ENCODE measurements at regions not wholly inside any gene's neighbourhood (a gene's known extent, or its start where the extent isn't known, plus 50 kb on each side); places are given as distances from the start of the nearest gene placed in this dataset.

DNA sequence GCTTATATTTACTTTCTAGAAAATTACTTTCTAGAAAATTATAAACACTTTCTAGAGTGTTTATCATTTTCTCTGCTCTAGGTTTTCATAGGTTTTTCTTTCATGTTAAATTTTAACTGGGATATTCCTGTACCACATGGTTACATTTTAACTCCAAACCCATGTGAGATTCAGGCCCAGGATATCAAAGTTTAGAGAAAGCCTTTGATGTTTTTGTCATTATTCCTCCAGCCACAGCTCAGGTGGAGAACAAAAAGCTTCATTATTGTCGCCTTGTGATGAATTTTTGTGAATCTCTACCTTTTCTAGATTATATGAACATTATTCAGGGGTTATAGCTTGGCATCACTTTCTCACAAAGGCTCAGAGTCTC lies 816.0 kb downstream of the SQOR start:
- no peak overlapping the region for H3K9ac ChIP-seq (ENCODE audit: low read depth, low read length)
- H3K27me3 ChIP-seq (ENCODE audit: insufficient read depth, low read length): no peaks in the 10 kb centered on the region
- H3K36me3 ChIP-seq (ENCODE audit: insufficient read depth, low read depth, low read length): no peaks in the 10 kb centered on the region
- H3K27ac ChIP-seq (ENCODE audit: low read length): no peak overlapping the region
- H3K9me3 ChIP-seq (ENCODE audit: insufficient read depth, low read depth, low read length): no peaks in the 10 kb centered on the region
- no peak overlapping the region for H3K4me3 ChIP-seq (ENCODE audit: low read length)
- no peaks in the 10 kb centered on the region for H3K4me1 ChIP-seq (ENCODE audit: insufficient read depth, low read length)

DNA sequence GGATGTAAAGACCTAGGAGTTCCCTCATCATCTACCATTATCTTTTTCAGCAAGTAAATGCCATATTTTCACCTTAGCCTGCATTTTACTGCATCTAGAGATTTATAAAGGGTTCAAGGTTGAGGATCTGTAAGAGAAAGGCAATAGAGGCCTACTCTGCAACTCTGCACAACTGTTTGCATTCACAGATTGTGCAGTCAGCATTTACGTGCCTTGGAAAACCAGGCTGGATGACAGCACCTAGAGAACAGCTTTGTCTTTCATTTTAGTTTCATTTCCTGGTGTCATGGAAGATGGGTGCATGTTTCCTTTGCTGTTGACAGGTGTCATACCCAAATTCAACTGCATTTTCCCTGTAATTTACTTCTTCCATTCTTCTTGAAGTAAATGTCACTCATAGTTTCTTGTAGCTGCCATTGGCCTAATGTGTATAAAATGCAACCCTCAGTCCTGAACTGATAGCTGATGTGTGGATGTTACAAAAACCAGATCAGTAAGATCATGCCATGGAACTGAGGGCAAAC lies 817.5 kb downstream of the SQOR start:
- no peaks in the 10 kb centered on the region for H3K27me3 ChIP-seq (ENCODE audit: insufficient read depth, low read length)
- no peak overlapping the region for H3K27ac ChIP-seq (ENCODE audit: low read length)
- H3K4me1 ChIP-seq (ENCODE audit: insufficient read depth, low read length): no peaks in the 10 kb centered on the region
- no peak overlapping the region for H3K9ac ChIP-seq (ENCODE audit: low read depth, low read length)
- no peaks in the 10 kb centered on the region for H3K9me3 ChIP-seq (ENCODE audit: insufficient read depth, low read depth, low read length)
- H3K4me3 ChIP-seq (ENCODE audit: low read length): no peak overlapping the region
- no peaks in the 10 kb centered on the region for H3K36me3 ChIP-seq (ENCODE audit: insufficient read depth, low read depth, low read length)

GRCh38 chr15:46456456-46456855 lies 821.6 kb downstream of the SQOR start:
- H3K27ac ChIP-seq (ENCODE audit: low read length): no peak overlapping the region

DNA sequence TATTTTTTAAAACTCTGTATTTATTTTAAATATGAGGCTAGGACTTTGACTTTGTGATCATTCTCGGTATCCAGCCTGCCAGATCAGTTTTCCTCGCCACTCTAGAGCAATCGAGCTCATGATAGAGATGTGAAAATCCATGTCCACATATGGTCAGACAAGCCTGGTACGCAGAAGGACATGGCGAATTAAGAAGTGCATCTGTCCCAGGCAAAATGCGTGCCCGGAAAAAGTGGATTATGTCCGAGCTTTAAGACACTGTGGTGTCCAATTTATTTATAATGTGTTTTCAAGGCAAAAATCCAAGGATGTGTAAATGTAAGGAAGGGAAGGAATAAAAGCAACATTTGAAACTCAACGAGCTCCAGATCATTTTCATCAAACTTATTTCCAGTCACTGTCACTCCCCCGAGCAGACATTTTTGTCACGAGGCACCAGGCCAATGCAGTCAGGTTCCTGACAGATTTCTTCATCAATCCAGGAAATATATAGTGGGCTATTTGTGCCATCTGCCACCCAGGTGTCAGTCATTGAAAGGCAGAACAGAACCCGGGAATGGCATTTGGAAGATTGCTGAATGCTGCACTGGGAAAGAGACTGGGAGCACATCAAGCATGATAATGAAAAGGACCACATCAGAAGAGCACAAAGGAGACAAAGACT lies 825.7 kb downstream of the SQOR start:
- no peaks in the 10 kb centered on the region for H3K27me3 ChIP-seq (ENCODE audit: insufficient read depth, low read length)
- H3K36me3 ChIP-seq (ENCODE audit: insufficient read depth, low read depth, low read length): no peaks in the 10 kb centered on the region
- no peak overlapping the region for H3K9ac ChIP-seq (ENCODE audit: low read depth, low read length)
- no peak overlapping the region for H3K27ac ChIP-seq (ENCODE audit: low read length)
- H3K4me1 ChIP-seq (ENCODE audit: insufficient read depth, low read length): peaks cover 3% of the 10 kb centered on the region; the same call in 1 of the 2 replicates
- H3K9me3 ChIP-seq (ENCODE audit: insufficient read depth, low read depth, low read length): no peaks in the 10 kb centered on the region
- no peak overlapping the region for H3K4me3 ChIP-seq (ENCODE audit: low read length)

More at GRCh38 chr15:46456456-46456855, 821.6 kb downstream of the SQOR start:
- H3K4me1 ChIP-seq (ENCODE audit: insufficient read depth, low read length): no peaks in the 10 kb centered on the region
- H3K27me3 ChIP-seq (ENCODE audit: insufficient read depth, low read length): no peaks in the 10 kb centered on the region
- H3K9ac ChIP-seq (ENCODE audit: low read depth, low read length): no peak overlapping the region
- no peak overlapping the region for H3K4me3 ChIP-seq (ENCODE audit: low read length)
- H3K36me3 ChIP-seq (ENCODE audit: insufficient read depth, low read depth, low read length): no peaks in the 10 kb centered on the region
- H3K9me3 ChIP-seq (ENCODE audit: insufficient read depth, low read depth, low read length): no peaks in the 10 kb centered on the region

- Histone ChIP-seq H3K9ac (ENCODE audit: low read depth, low read length) (no peak overlapping the region), H3K4me3 (ENCODE audit: low read length) (no peak overlapping the region), H3K4me1 (ENCODE audit: insufficient read depth, low read length) (peaks cover 3% of the 10 kb centered on the region; the same call in 1 of the 2 replicates), H3K27ac (ENCODE audit: low read length) (no peak overlapping the region), H3K9me3 (ENCODE audit: insufficient read depth, low read depth, low read length) (no peaks in the 10 kb centered on the region), H3K27me3 (ENCODE audit: insufficient read depth, low read length) (no peaks in the 10 kb centered on the region), H3K36me3 (ENCODE audit: insufficient read depth, low read depth, low read length) (no peaks in the 10 kb centered on the region)
These were observed 826.6 kb downstream of the SQOR start for GRCh38 chr15:46461416-46461815.

DNA sequence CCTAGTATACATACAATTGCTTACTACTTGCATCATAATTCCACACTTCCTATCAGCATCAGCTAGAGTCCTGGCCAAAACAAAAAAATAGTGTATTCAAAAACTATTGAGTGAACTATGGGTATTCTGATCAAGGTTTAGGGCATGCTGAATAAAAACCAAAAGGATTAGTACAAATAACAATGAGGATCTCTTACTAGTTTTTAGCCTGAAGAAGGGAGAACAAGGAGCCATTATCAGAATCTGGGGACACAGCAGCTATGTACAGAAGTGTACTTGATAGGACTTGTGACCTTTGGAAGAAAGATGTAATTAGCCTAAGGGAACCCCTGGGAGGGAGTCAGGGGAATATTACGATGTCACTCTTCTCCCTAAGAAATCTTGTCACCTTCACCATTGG lies 832.2 kb downstream of the SQOR start:
- H3K4me3 ChIP-seq (ENCODE audit: low read length): no peak overlapping the region
- no peaks in the 10 kb centered on the region for H3K27me3 ChIP-seq (ENCODE audit: insufficient read depth, low read length)
- H3K9me3 ChIP-seq (ENCODE audit: insufficient read depth, low read depth, low read length): no peaks in the 10 kb centered on the region
- peaks cover 3% of the 10 kb centered on the region; the same call in 1 of the 2 replicates for H3K4me1 ChIP-seq (ENCODE audit: insufficient read depth, low read length)
- no peak overlapping the region for H3K9ac ChIP-seq (ENCODE audit: low read depth, low read length)
- no peak overlapping the region for H3K27ac ChIP-seq (ENCODE audit: low read length)
- no peaks in the 10 kb centered on the region for H3K36me3 ChIP-seq (ENCODE audit: insufficient read depth, low read depth, low read length)

DNA sequence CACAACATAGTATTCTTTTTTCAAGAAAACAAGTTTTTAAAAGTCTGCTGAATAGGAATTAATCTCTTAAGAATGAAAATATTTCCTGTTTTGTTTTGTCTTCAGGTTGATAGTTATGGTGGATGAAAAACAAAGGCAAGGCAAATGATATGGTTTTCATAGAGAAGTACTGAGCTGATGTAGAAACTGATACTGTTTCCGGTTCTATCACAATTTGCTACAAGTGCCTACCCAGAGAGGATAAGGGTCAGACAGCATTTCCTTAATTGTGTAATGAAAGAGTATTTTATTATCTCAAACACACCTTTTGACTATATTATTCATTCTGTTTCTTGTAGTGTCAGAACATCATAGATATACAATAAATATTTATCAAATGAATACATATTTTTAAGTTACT lies 836.3 kb downstream of the SQOR start:
- H3K9ac ChIP-seq (ENCODE audit: low read depth, low read length): no peak overlapping the region
- H3K27me3 ChIP-seq (ENCODE audit: insufficient read depth, low read length): no peaks in the 10 kb centered on the region
- H3K36me3 ChIP-seq (ENCODE audit: insufficient read depth, low read depth, low read length): no peaks in the 10 kb centered on the region
- H3K27ac ChIP-seq (ENCODE audit: low read length): no peak overlapping the region
- no peak overlapping the region for H3K4me3 ChIP-seq (ENCODE audit: low read length)
- H3K4me1 ChIP-seq (ENCODE audit: insufficient read depth, low read length): no peaks in the 10 kb centered on the region
- H3K9me3 ChIP-seq (ENCODE audit: insufficient read depth, low read depth, low read length): no peaks in the 10 kb centered on the region

GRCh38 chr15:46489276-46489675 lies 854.4 kb downstream of the SQOR start:
- H3K27me3 ChIP-seq (ENCODE audit: insufficient read depth, low read length): no peaks in the 10 kb centered on the region
- no peak overlapping the region for H3K27ac ChIP-seq (ENCODE audit: low read length)
- no peaks in the 10 kb centered on the region for H3K9me3 ChIP-seq (ENCODE audit: insufficient read depth, low read depth, low read length)
- H3K4me1 ChIP-seq (ENCODE audit: insufficient read depth, low read length): no peaks in the 10 kb centered on the region
- no peak overlapping the region for H3K9ac ChIP-seq (ENCODE audit: low read depth, low read length)
- H3K4me3 ChIP-seq (ENCODE audit: low read length): no peak overlapping the region
- H3K36me3 ChIP-seq (ENCODE audit: insufficient read depth, low read depth, low read length): no peaks in the 10 kb centered on the region

DNA sequence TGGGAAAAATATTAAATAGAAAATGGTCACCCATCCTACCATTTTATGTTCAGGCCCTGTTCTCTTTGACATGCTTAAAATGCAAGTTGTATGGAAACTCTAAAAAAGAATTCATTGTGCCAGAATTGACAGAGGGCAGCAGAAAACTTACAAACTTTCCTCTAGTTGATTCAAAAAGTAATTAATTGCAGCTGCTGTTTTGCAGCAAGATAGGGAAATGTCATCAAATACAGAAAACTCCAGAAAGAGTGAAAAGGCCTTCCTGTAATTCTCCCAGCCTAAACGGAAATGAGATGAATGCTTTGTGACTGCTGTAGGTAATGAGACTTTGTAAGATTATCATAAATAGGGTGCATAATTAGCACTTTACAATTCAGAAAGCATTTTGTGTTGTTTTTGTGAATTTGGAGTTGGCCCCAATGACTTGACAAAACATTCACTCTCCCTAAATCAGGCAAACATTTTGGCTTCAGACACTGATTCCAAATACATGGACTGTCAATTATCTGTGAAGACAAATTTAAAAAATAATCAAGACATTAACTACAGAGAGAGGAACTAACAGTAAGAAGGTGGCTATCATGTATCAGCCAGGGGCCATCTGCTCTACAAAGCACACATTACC lies 861.8 kb downstream of the SQOR start:
- Histone ChIP-seq H3K27me3 (ENCODE audit: insufficient read depth, low read length) (no peaks in the 10 kb centered on the region), H3K27ac (ENCODE audit: low read length) (no peak overlapping the region), H3K4me1 (ENCODE audit: insufficient read depth, low read length) (peaks cover 2% of the 10 kb centered on the region; the same call in 1 of the 2 replicates), H3K36me3 (ENCODE audit: insufficient read depth, low read depth, low read length) (no peaks in the 10 kb centered on the region), H3K9ac (ENCODE audit: low read depth, low read length) (no peak overlapping the region), H3K4me3 (ENCODE audit: low read length) (no peak overlapping the region), H3K9me3 (ENCODE audit: insufficient read depth, low read depth, low read length) (no peaks in the 10 kb centered on the region)

DNA sequence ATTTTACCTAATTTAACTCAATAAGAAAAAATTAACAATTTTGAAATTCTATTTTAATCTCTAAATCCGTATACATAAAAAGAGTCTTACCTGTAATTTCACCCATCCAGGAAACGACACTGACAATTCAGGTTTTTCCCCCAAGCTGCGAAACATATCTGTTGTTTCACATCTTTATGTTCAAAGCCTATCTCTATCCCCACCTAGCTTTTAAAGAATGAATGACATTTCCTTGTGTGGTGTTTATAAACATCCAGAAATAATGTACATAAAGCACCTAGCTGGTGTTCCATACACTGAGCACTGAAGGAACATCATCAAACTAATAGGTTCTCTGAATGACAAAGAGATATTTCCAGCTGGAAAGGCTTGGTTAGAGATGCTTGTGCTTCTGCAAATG lies 867.8 kb downstream of the SQOR start:
- no peak overlapping the region for H3K9ac ChIP-seq (ENCODE audit: low read depth, low read length)
- H3K4me3 ChIP-seq (ENCODE audit: low read length): no peak overlapping the region
- no peaks in the 10 kb centered on the region for H3K4me1 ChIP-seq (ENCODE audit: insufficient read depth, low read length)
- H3K36me3 ChIP-seq (ENCODE audit: insufficient read depth, low read depth, low read length): no peaks in the 10 kb centered on the region
- no peaks in the 10 kb centered on the region for H3K27me3 ChIP-seq (ENCODE audit: insufficient read depth, low read length)
- no peak overlapping the region for H3K27ac ChIP-seq (ENCODE audit: low read length)
- no peaks in the 10 kb centered on the region for H3K9me3 ChIP-seq (ENCODE audit: insufficient read depth, low read depth, low read length)

DNA sequence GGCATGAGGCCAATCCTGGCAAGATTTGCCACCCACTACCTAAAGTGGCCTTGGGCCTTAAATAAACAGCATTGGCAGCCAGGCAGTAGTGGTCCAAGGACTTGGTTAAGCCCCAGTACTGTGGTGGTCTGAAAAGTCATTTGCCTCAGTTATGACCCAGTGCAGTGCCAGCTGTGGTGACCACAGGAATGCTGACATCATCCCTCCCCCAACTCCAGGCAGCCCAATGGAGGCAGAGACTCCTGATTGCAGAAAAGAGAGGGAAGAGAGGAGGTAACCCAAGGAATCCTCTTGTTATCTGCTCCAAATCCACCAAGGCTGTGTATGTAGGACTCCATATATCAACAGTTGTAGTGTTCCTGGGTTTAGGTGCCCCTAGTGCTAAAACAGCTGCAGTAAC lies 883.6 kb downstream of the SQOR start:
- Histone ChIP-seq H3K9me3 (ENCODE audit: insufficient read depth, low read depth, low read length) (no peaks in the 10 kb centered on the region), H3K9ac (ENCODE audit: low read depth, low read length) (no peak overlapping the region), H3K27ac (ENCODE audit: low read length) (no peak overlapping the region), H3K27me3 (ENCODE audit: insufficient read depth, low read length) (no peaks in the 10 kb centered on the region), H3K4me3 (ENCODE audit: low read length) (no peak overlapping the region), H3K4me1 (ENCODE audit: insufficient read depth, low read length) (no peaks in the 10 kb centered on the region), H3K36me3 (ENCODE audit: insufficient read depth, low read depth, low read length) (no peaks in the 10 kb centered on the region)

DNA sequence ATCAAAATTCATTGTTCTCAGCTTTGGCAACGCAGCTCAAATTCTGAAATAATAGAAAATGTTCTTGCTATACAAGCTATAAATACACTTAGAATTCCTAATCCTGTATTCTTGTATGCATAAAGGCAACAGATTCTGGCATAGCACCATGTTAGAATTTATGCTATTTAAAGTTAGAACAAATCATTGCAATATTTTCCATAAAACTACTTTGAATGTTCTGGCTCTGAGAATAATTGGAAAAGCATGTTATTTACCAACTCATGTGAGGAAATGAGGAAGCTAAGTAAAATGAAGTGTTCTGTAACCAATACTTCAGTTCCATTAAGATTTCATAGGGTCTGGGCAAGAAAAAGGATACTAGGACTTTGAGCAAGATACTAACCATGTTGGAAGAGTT lies 888.9 kb downstream of the SQOR start:
- no peaks in the 10 kb centered on the region for H3K9me3 ChIP-seq (ENCODE audit: insufficient read depth, low read depth, low read length)
- H3K4me3 ChIP-seq (ENCODE audit: low read length): no peak overlapping the region
- no peaks in the 10 kb centered on the region for H3K4me1 ChIP-seq (ENCODE audit: insufficient read depth, low read length)
- no peaks in the 10 kb centered on the region for H3K27me3 ChIP-seq (ENCODE audit: insufficient read depth, low read length)
- H3K36me3 ChIP-seq (ENCODE audit: insufficient read depth, low read depth, low read length): no peaks in the 10 kb centered on the region
- H3K9ac ChIP-seq (ENCODE audit: low read depth, low read length): no peak overlapping the region
- H3K27ac ChIP-seq (ENCODE audit: low read length): no peak overlapping the region

Data from iPS-20b (cell line).